AG10803 (cell line): ENCODE measurements at regions not wholly inside any gene's neighbourhood (a gene's known extent, or its start where the extent isn't known, plus 50 kb on each side); places are given as distances from the start of the nearest gene placed in this dataset.
"Not testable (repeated sequence)": the region's sequence is repeated elsewhere in the genome, so short reads cannot be mapped to it uniquely, and the experiment has no call there.

Source experiments
- DNase-seq: peaks from one replicate; pipeline ENCODE4 v3.0.0; 2010; ENCODE audit warnings: low read depth
- H3K4me3 ChIP-seq: 2 replicates; pipeline ENCODE4 v1.5.1; 2011; ENCODE audit warnings: mild to moderate bottlenecking, low read length, control low read depth
- CTCF ChIP-seq: conservative IDR thresholded peaks from 2 replicates; pipeline ENCODE4 v1.5.1; 2011; ENCODE audit warnings: mild to moderate bottlenecking, low read length, control low read depth, inconsistent platforms

DNA sequence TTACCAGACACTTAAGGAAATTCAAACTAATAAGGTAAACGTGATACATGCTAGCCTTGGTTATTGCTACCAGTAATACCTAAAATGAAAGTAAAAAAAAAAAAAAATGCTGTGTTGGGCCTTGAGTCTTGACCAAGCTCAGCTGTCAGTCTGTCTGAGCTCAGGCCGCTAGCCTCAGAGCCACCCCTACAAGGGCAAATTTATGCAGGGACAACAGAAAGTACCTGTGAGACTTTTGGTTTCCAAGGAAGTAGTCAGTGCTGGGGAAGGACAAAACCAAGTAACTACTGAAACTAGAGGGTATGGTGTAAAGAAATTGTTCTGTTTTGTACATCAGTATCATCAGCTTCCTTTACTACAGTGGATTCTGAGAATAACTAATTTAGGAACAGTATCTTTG, 134.3 kb upstream of the SLITRK5 start:
- no peak for TF ChIP-seq CTCF
- DNase-seq, result no peak
- H3K4me3 ChIP-seq, result no peak overlapping the region

DNA sequence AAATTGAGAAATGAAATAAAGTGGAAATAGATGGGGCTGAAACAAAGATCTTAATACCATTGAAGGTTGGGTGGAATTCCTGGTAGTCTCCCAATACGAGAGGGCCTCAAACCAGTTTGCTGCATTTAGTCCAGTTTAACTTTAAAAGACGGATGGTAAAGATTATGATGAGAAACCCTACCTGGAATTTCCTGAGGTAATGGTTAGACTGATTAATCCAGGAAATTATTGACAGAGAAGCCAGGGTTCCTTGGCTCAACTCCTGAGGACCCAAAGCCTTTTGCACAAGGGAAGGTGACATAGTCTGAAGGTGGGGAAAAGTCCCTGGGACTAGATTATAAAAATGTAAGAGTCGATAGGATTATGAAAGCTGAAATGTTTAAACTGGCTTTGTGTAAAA, 133.2 kb upstream of the SLITRK5 start:
- TF ChIP-seq CTCF, result no peak
- no peak for DNase-seq
- no peak overlapping the region for H3K4me3 ChIP-seq

- TF ChIP-seq CTCF, result no peak
- DNase-seq, result no peak
- no peak overlapping the region for H3K4me3 ChIP-seq
These were observed 132.7 kb upstream of the SLITRK5 start for GRCh38 chr13:87538366-87539052.

DNA sequence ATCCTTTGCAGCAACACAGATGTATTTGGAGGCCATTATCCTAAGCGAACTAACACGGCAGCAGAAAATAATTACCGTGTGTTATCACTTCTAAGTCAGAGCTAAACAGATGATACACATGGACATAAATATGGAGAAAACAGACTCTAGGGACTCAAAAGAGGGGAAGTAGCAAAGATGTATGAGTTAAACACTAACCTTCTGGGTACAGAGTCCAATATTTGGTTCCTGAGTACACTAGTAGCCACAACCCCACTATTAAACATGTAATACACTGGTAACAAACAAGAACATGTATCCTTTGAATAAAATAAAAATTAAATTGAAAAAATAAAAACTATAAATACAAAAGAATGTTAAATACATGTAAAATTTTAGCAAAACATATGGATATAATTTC, 118.0 kb upstream of the SLITRK5 start:
- no peak for TF ChIP-seq CTCF
- DNase-seq, result no peak
- no peak overlapping the region for H3K4me3 ChIP-seq

DNA sequence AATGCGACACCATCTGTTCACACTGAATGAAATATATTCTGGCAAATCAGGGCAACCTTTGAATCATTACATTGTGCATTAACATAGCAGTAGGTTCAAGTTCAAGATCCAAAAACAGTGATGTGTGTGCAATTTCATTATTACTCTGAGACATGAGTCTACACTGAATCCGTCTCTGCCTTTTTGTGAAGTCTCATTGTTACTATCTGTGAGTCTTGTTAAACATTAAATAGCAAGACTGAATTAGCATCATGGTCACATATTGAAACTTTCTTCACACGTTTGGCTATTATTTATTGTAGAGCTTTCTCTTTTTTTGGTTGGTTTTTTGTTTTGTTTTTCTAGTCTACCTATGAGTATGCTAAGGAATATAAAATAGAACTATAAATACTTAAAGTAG, 117.1 kb upstream of the SLITRK5 start:
- TF ChIP-seq CTCF, result no peak
- no peak for DNase-seq
- H3K4me3 ChIP-seq, result no peak overlapping the region

DNA sequence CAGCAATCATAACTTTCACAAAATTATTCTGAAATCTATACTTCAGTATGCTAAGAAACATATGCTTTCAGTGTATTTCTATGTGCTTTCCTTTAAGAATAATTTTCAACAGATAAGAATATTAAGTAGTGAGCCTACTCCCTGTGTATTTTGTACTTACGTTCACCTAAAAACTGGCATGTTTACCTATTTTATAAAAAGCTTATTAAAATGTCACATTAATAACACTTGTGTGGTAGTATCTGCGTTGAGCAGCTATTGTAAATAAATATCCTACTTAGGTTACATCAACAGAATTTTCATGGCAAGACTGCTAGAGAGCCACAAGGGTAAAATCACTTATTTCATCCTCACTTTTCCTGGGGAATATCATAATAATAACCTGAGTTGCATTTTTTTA, 113.4 kb upstream of the SLITRK5 start:
- H3K4me3 ChIP-seq, result no peak overlapping the region
- no peak for TF ChIP-seq CTCF
- no peak for DNase-seq

- not testable (repeated sequence) for DNase-seq, H3K4me3 ChIP-seq
These were observed 109.6 kb upstream of the SLITRK5 start for GRCh38 chr13:87561580-87561979.

DNA sequence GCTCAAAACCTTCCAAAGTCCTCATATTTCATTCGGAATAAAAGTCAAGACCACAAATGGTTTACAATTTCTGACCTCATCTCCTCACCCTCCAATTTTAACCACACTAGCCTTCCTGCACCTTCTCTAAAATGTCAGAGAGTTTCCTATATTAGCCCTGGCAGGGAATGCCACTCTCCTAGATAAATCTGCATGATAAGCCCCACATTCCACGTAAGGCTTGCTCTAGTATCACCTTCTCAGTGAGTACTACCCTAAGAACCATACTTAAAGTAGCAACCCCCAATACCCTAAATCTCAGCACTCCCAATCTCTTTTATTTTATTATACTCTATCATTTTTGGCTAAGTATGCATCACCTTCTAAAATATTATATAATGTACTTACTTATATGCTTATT, 100.5 kb upstream of the SLITRK5 start:
- no peak overlapping the region for H3K4me3 ChIP-seq
- DNase-seq, result no peak
- no peak for TF ChIP-seq CTCF
